Gastrocnemius medialis (tissue), 4 donors: ENCODE measurements at regions not wholly inside any gene's neighbourhood (a gene's known extent, or its start where the extent isn't known, plus 50 kb on each side); places are given as distances from the start of the nearest gene placed in this dataset.

Experiments used
- ATAC-seq, 2 donors: fragments of 150-250 bp; one replicate each; pipeline ENCODE4 v1.9.1; 2016
- DNase-seq, 2 donors: peaks; one replicate each; pipeline ENCODE4 v3.0.0-alpha.2; 2019
- H3K27ac ChIP-seq, 4 donors: fragments of 200-600 bp; sonication (generic); 1 replicate in 1 of 4; 2 replicates in 3 of 4; pipeline ENCODE4 v1.5.1; 2016 to 2018; ENCODE audit warnings: mild to moderate bottlenecking in 2 of 4, moderate library complexity in 1 of 4
- H3K27me3 ChIP-seq, 3 donors: fragments of 200-600 bp; sonication (generic) in 2 of 3; 1 replicate in 1 of 3; 2 replicates in 2 of 3; pipeline versions ENCODE4 v1.5.1 to v1.6.0; 2016 to 2019; ENCODE audit warnings: mild to moderate bottlenecking in 1 of 3, moderate library complexity in 1 of 3
- H3K36me3 ChIP-seq, 2 donors: fragments of 200-600 bp; sonication (generic) in 1 of 2; one replicate each; pipeline ENCODE4 v1.5.1; 2017 to 2018
- H3K4me1 ChIP-seq, 2 donors: fragments of 200-600 bp; sonication (generic) in 1 of 2; one replicate each; pipeline ENCODE4 v1.5.1; 2016 to 2017; ENCODE audit warnings: mild to moderate bottlenecking in 2 of 2
- H3K4me3 ChIP-seq, 4 donors: fragments of 200-600 bp; sonication (generic) in 3 of 4; 1 replicate in 1 of 4; 2 replicates in 3 of 4; pipeline ENCODE4 v1.5.1; 2016 to 2019; ENCODE audit warnings: mild to moderate bottlenecking in 2 of 4
- H3K9me3 ChIP-seq, 3 donors: fragments of 200-600 bp; sonication (generic) in 2 of 3; 1 replicate in 1 of 3; 2 replicates in 2 of 3; pipeline ENCODE4 v1.5.1; 2016 to 2019
- POLR2A ChIP-seq, 2 donors: fragments of 450-650 bp; IDR thresholded peaks; one replicate each; pipeline ENCODE4 v1.6.1; 2017; ENCODE audit warnings: antibody characterized with exemption in 2 of 2, mild to moderate bottlenecking in 2 of 2, moderate library complexity in 2 of 2
- in situ Hi-C, 4 donors: fragments of 200-750 bp; cut with MboI; loops; one replicate each; pipeline versions ENCODE4 v1.15.0 to v1.8.0; 2017; ENCODE audit warnings: low sequenced_read_pairs in 4 of 4
- intact Hi-C: fragments of 100-400 bp; cut with DNase I; formaldehyde crosslinking; loops from one replicate; pipeline ENCODE4 v1.15.1; 2023; ENCODE audit warnings: low total_unique reads
- TF ChIP-seq, protein P1 (sequence below), 5 experiments: fragments of 450-650 bp in 3 of 5; fragments of 200-600 bp in 2 of 5; sonication (generic) in 2 of 5; IDR thresholded peaks in 4 of 5; conservative IDR thresholded peaks in 1 of 5; 1 replicate in 4 of 5; 2 replicates in 1 of 5; pipeline ENCODE4 v1.5.1; 2016 to 2019; ENCODE audit warnings: antibody characterized with exemption in 5 of 5, mild to moderate bottlenecking in 3 of 5, moderate library complexity in 3 of 5

DNA sequence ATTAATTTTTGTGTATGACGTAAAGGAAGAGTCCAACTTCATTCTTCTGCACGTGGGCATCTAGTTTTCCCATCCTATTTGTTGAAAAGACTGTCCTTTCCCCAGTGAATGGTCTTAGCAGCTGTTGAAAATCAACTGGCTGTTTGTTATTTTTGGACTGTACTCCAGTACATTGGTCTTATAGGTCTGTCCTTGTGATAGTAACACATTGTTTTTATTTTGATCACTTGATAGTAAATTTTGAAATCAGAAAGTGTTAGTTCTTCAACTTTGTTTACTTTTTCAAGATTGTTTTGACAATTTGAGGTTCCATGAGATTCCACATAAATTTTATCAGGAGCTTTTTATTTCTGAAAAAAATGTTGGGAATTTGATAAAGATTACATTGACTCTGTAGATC lies 280.2 kb upstream of the FOXQ1 start:
- in situ Hi-C loops: no loop called here
- Histone ChIP-seq H3K36me3 (no peaks in the 10 kb centered on the region), H3K4me1 (no peaks in the 10 kb centered on the region), H3K27ac (no peak overlapping the region), H3K4me3 (no peak overlapping the region), H3K9me3 (no peaks in the 10 kb centered on the region), H3K27me3 (no peaks in the 10 kb centered on the region)
- intact Hi-C loops: no loop called here
- TF ChIP-seq POLR2A (IDR thresholded peaks at IDR 0.05): no peak
- TF ChIP-seq, protein P1, sequence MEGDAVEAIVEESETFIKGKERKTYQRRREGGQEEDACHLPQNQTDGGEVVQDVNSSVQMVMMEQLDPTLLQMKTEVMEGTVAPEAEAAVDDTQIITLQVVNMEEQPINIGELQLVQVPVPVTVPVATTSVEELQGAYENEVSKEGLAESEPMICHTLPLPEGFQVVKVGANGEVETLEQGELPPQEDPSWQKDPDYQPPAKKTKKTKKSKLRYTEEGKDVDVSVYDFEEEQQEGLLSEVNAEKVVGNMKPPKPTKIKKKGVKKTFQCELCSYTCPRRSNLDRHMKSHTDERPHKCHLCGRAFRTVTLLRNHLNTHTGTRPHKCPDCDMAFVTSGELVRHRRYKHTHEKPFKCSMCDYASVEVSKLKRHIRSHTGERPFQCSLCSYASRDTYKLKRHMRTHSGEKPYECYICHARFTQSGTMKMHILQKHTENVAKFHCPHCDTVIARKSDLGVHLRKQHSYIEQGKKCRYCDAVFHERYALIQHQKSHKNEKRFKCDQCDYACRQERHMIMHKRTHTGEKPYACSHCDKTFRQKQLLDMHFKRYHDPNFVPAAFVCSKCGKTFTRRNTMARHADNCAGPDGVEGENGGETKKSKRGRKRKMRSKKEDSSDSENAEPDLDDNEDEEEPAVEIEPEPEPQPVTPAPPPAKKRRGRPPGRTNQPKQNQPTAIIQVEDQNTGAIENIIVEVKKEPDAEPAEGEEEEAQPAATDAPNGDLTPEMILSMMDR (IDR thresholded peaks at IDR 0.05 in 4 of 5, conservative IDR thresholded peaks at IDR 0.05 in 1 of 5): no peak
- ATAC-seq (no peak), DNase-seq (no peak)

DNA sequence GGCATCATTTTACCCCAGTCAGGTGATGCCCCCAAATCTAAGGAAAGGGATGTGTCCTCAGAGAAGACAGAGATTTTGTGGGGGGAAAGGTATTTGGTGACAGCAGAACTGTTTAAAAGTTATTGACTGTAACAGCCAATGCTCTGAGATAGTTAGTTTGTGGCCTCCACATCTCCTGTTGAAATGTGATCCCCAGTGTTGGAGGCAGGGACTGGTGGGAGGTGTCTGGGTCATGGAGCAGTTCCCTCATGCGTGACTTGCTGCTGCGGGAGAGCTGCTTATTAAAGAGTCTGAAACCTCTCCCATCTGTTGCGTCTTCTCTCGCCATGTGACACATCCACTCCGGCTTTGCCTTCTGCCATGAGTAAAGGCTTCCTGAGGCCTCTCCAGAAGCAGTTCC lies 282.8 kb upstream of the FOXQ1 start:
- DNase-seq: no peak
- intact Hi-C loops (no loop called here), in situ Hi-C loops (no loop called here)
- Histone ChIP-seq H3K9me3 (no peaks in the 10 kb centered on the region), H3K4me1 (no peaks in the 10 kb centered on the region), H3K36me3 (no peaks in the 10 kb centered on the region), H3K27ac (no peak overlapping the region), H3K27me3 (no peaks in the 10 kb centered on the region), H3K4me3 (no peak overlapping the region)
- no peak for ATAC-seq
- no peak for TF ChIP-seq POLR2A (IDR thresholded peaks at IDR 0.05)
- TF ChIP-seq, protein P1 (IDR thresholded peaks at IDR 0.05 in 4 of 5, conservative IDR thresholded peaks at IDR 0.05 in 1 of 5): no peak

DNA sequence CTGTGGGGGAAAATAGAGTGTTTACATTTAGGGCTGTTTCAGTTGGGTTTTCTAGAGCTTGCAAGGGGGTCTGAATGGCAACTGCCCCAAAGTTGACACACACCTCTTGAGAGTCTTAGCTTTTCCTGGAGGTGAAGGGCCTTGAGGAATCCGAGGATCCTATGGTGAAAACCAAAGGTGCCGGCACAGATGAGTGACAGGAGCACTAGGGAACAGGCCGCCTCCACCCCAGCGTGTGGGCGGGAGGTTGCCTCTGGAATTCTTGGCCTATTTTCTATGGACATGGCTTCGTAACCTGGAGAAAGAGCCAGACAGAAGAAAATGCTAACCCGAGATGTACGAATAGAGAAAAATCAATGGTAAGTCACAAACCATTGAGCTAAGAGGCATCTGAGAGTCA lies 283.2 kb upstream of the FOXQ1 start:
- Histone ChIP-seq H3K36me3 (no peaks in the 10 kb centered on the region), H3K4me3 (no peak overlapping the region), H3K27ac (no peak overlapping the region), H3K4me1 (no peaks in the 10 kb centered on the region), H3K27me3 (no peaks in the 10 kb centered on the region), H3K9me3 (no peaks in the 10 kb centered on the region)
- DNase-seq: no peak
- TF ChIP-seq, protein P1 (IDR thresholded peaks at IDR 0.05 in 4 of 5, conservative IDR thresholded peaks at IDR 0.05 in 1 of 5): no peak
- no peak for TF ChIP-seq POLR2A (IDR thresholded peaks at IDR 0.05)
- intact Hi-C loops (no loop called here), in situ Hi-C loops (no loop called here)
- ATAC-seq: no peak

- in situ Hi-C loops: no loop called here
- H3K4me3 ChIP-seq: no peak overlapping the region
- H3K27me3 ChIP-seq: no peaks in the 10 kb centered on the region
- no peak for TF ChIP-seq POLR2A (IDR thresholded peaks at IDR 0.05)
- TF ChIP-seq, protein P1 (IDR thresholded peaks at IDR 0.05 in 4 of 5, conservative IDR thresholded peaks at IDR 0.05 in 1 of 5): no peak
- H3K36me3 ChIP-seq: no peaks in the 10 kb centered on the region
- no peaks in the 10 kb centered on the region for H3K9me3 ChIP-seq
- ATAC-seq: no peak
- intact Hi-C loops: no loop called here
- DNase-seq: no peak
- no peak overlapping the region for H3K27ac ChIP-seq
- H3K4me1 ChIP-seq: no peaks in the 10 kb centered on the region
Observed at GRCh38 chr6:1027795-1028569, 283.9 kb upstream of the FOXQ1 start.
